Left lung (tissue), 4 donors: ENCODE measurements at regions not wholly inside any gene's neighbourhood (a gene's known extent, or its start where the extent isn't known, plus 50 kb on each side); places are given as distances from the start of the nearest gene placed in this dataset.

Source experiments
- ATAC-seq: fragments of 200-7000 bp; cut with Tn5 transposase; one replicate; pipeline ENCODE4 v1.9.1; 2020; ENCODE audit warnings: moderate library complexity
- DNase-seq, 4 donors: peaks; one replicate each; pipeline ENCODE4 v3.0.0-alpha.2; 2013 to 2020
- H3K27ac ChIP-seq, 2 donors: fragments of 200-600 bp; sonication (generic) in 1 of 2; one replicate each; pipeline versions ENCODE4 v1.5.0 to v1.8.0; 2020 to 2021
- H3K27me3 ChIP-seq, 2 donors: fragments of 200-600 bp; sonication (generic) in 1 of 2; one replicate each; pipeline versions ENCODE4 v1.5.0 to v1.8.0; 2020 to 2021
- H3K36me3 ChIP-seq, 2 donors: fragments of 200-600 bp; sonication (generic) in 1 of 2; one replicate each; pipeline versions ENCODE4 v1.5.0 to v1.8.0; 2020 to 2021
- H3K4me1 ChIP-seq, 2 donors: fragments of 200-600 bp; one replicate each; pipeline ENCODE4 v1.8.0; 2021
- H3K4me3 ChIP-seq, 2 donors: fragments of 200-600 bp; sonication (generic) in 1 of 2; one replicate each; pipeline versions ENCODE4 v1.5.0 to v1.8.0; 2020 to 2021; ENCODE audit warnings: mild to moderate bottlenecking in 1 of 2
- H3K9me3 ChIP-seq, 2 donors: fragments of 200-600 bp; sonication (generic) in 1 of 2; one replicate each; pipeline versions ENCODE4 v1.5.0 to v1.8.0; 2020 to 2021
- CTCF ChIP-seq, 2 donors: fragments of 200-600 bp; sonication (generic) in 1 of 2; IDR thresholded peaks; one replicate each; pipeline versions ENCODE4 v1.5.0 to v1.8.0; 2021; ENCODE audit warnings: antibody characterized with exemption in 2 of 2
- intact Hi-C, 2 donors: fragments of 100-400 bp; cut with DNase I; formaldehyde crosslinking; loops; one replicate each; pipeline versions ENCODE4 v1.11.2 to v1.14.2; 2022
- donor health status: DM: no; HTN: yes; CAD: no.
- donor health status: DM: no; HTN: no; CAD: no.

- H3K27ac ChIP-seq: no peak overlapping the region
- no peaks in the 10 kb centered on the region for H3K9me3 ChIP-seq
- DNase-seq (no peak), ATAC-seq (no peak)
- H3K4me1 ChIP-seq: no peaks in the 10 kb centered on the region
- no peaks in the 10 kb centered on the region for H3K27me3 ChIP-seq
- intact Hi-C loops: no loop called here
- no peaks in the 10 kb centered on the region for H3K36me3 ChIP-seq
- H3K4me3 ChIP-seq: no peak overlapping the region
- no peak for TF ChIP-seq CTCF (IDR thresholded peaks at IDR 0.05)
Measured at GRCh38 chr13:73732350-73732749, 401.9 kb downstream of the KLF12 start.

GRCh38 chr13:73731564-73731963 is 402.6 kb downstream of the KLF12 start:
- TF ChIP-seq CTCF (IDR thresholded peaks at IDR 0.05): no peak
- no peaks in the 10 kb centered on the region for H3K4me1 ChIP-seq
- H3K27ac ChIP-seq: no peak overlapping the region
- no peak overlapping the region for H3K4me3 ChIP-seq
- H3K36me3 ChIP-seq: no peaks in the 10 kb centered on the region
- ATAC-seq (no peak), DNase-seq (no peak)
- intact Hi-C loops: no loop called here
- no peaks in the 10 kb centered on the region for H3K9me3 ChIP-seq
- H3K27me3 ChIP-seq: no peaks in the 10 kb centered on the region

- no peaks in the 10 kb centered on the region for H3K27me3 ChIP-seq
- H3K4me1 ChIP-seq: no peaks in the 10 kb centered on the region
- intact Hi-C loops: no loop called here
- no peaks in the 10 kb centered on the region for H3K9me3 ChIP-seq
- no peak overlapping the region for H3K4me3 ChIP-seq
- no peaks in the 10 kb centered on the region for H3K36me3 ChIP-seq
- no peak overlapping the region for H3K27ac ChIP-seq
- no peak for TF ChIP-seq CTCF (IDR thresholded peaks at IDR 0.05)
- no peak for DNase-seq
- ATAC-seq: no peak
Measured at GRCh38 chr13:73730014-73730413, 404.2 kb downstream of the KLF12 start.

- intact Hi-C loops: no loop called here
- Histone ChIP-seq H3K4me1 (no peaks in the 10 kb centered on the region), H3K27ac (no peak overlapping the region), H3K4me3 (no peak overlapping the region), H3K36me3 (no peaks in the 10 kb centered on the region), H3K9me3 (no peaks in the 10 kb centered on the region), H3K27me3 (no peaks in the 10 kb centered on the region)
- DNase-seq (no peak), ATAC-seq (no peak)
- no peak for TF ChIP-seq CTCF (IDR thresholded peaks at IDR 0.05)
Measured at GRCh38 chr13:73729046-73729445, 405.2 kb downstream of the KLF12 start.

GRCh38 chr13:73722120-73722519 is 412.1 kb downstream of the KLF12 start:
- ATAC-seq (no peak), DNase-seq (no peak)
- Histone ChIP-seq H3K27ac (no peak overlapping the region), H3K4me3 (no peak overlapping the region), H3K9me3 (no peaks in the 10 kb centered on the region), H3K27me3 (no peaks in the 10 kb centered on the region), H3K36me3 (no peaks in the 10 kb centered on the region), H3K4me1 (peaks cover 0 to 13% of the 10 kb centered on the region in 2 donors)
- intact Hi-C loops: no loop called here
- TF ChIP-seq CTCF (IDR thresholded peaks at IDR 0.05): no peak
